ENCODE measurements at regions not wholly inside any gene's neighbourhood (a gene's known extent, or its start where the extent isn't known, plus 50 kb on each side); places are given as distances from the start of the nearest gene placed in this dataset.

GRCh38 chr12:105467710-105468366, 137.3 kb downstream of the C12orf75 start:
- H3K4me1 ChIP-seq (ENCODE audit: insufficient read depth, low read length): no peaks in the 10 kb centered on the region
- no peak overlapping the region for H2AFZ ChIP-seq (ENCODE audit: low read length)
- FAIRE-seq (no peak), ATAC-seq (no peak), DNase-seq (ENCODE audit: low spot score) (no peak)
- H3K4me3 ChIP-seq (replicated peaks in 1 of 3; ENCODE audit: insufficient read depth in 1 of 3, low read depth in 2 of 3, low read length in 3 of 3): no peak overlapping the region
- H3K79me2 ChIP-seq (ENCODE audit: insufficient read depth, low read length): no peaks in the 10 kb centered on the region
- peaks cover 0 to 7% of the 10 kb centered on the region in 2 experiments; a peak in 3 of 5 replicates for H3K27me3 ChIP-seq (ENCODE audit: control insufficient read depth in 1 of 2, insufficient read depth in 2 of 2, low read length in 2 of 2)
- ChIA-PET CTCF (ENCODE audit: low intra/inter-chr PET ratio, low total read pairs) (no interaction called here), POLR2A (no interaction called here)
- in situ Hi-C loops (cut with HindIII; ENCODE audit: extremely low pct_ligation_motif_present, low pct_unique_long_range_greater_than_20kb): no loop called here
- no peaks in the 10 kb centered on the region for H3K36me3 ChIP-seq (replicated peaks in 1 of 2; ENCODE audit: control insufficient read depth in 1 of 2, insufficient read depth in 2 of 2, low read length in 2 of 2)
- BruUV-seq (replicated peaks): no TSS peak
- no peak overlapping the region for H3K4me2 ChIP-seq (ENCODE audit: low read depth, low read length)
- H3K9ac ChIP-seq (ENCODE audit: insufficient read depth, low read depth, low read length): no peak overlapping the region
- no peaks in the 10 kb centered on the region for H3K9me3 ChIP-seq (ENCODE audit: low read length)
- no peaks in the 10 kb centered on the region for H4K20me1 ChIP-seq (ENCODE audit: insufficient read depth, low read length)
- no peak overlapping the region for H3K27ac ChIP-seq (ENCODE audit: extremely low read length, insufficient read depth, low read length)
- 25% methylated on average over 4 of the region's 4 CpGs for WGBS (ENCODE audit: low lambda C conversion rate)
- intact Hi-C loops (cut with micrococcal nuclease; ENCODE audit: unreplicated experiment): no loop called here
- no peak for TF ChIP-seq MXD4 (CRISPR knock-in tag; IDR thresholded peaks at IDR 0.05)
- TF ChIP-seq ZBTB21 (CRISPR knock-in tag; IDR thresholded peaks at IDR 0.05): no peak
- no peak for TF ChIP-seq REST (IDR thresholded peaks at IDR 0.05; ENCODE audit: borderline replicate concordance in 1 of 2, low read depth in 1 of 2, low read length in 2 of 2)
- TF ChIP-seq ZNF337 (CRISPR knock-in tag; IDR thresholded peaks at IDR 0.05; ENCODE audit: borderline replicate concordance, low read depth): no peak
- TF ChIP-seq FOXO4 (CRISPR knock-in tag; conservative IDR thresholded peaks at IDR 0.05): no peak
- TF ChIP-seq RNF2 (conservative IDR thresholded peaks at IDR 0.05; ENCODE audit: low read depth): no peak
- TF ChIP-seq PCBP1 (IDR thresholded peaks at IDR 0.05; ENCODE audit: borderline replicate concordance, low read depth, low read length): no peak
- TF ChIP-seq ZNF713 (CRISPR knock-in tag; IDR thresholded peaks at IDR 0.05): no peak
- TF ChIP-seq ZNF510 (CRISPR knock-in tag; IDR thresholded peaks at IDR 0.05; ENCODE audit: low read depth): no peak
- TF ChIP-seq KIAA2018 (CRISPR knock-in tag; IDR thresholded peaks at IDR 0.05; ENCODE audit: borderline replicate concordance): no peak
- no peak for TF ChIP-seq MAFG (CRISPR knock-in tag; IDR thresholded peaks at IDR 0.05)
- TF ChIP-seq NBN (conservative IDR thresholded peaks at IDR 0.05): no peak
